ENCODE measurements at regions not wholly inside any gene's neighbourhood (a gene's known extent, or its start where the extent isn't known, plus 50 kb on each side); places are given as distances from the start of the nearest gene placed in this dataset.

DNA sequence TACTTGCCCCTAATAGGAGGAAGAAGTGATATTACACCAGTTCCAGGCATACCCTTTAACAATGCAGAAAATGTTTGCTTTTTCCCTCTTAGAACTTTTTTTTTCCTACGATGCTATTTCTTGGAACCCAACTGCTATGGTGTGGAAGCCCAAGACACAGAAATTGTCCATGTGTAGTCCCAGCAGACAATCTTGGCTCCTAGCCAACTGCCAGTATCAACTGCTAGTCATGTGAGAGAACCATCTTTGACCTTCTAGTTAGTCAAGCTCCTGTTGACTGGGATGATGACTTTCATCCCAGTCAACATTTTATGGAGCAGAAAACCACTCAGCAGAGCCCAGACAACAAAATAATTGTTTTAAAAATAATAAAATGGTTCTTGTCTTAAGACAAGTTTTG, 532.4 kb downstream of the TLR4 start:
- Histone ChIP-seq H3K4me1 (ENCODE audit: control insufficient read depth, insufficient read depth, low read length) (no peaks in the 10 kb centered on the region), H3K27me3 (replicated peaks in 1 of 2; ENCODE audit: control insufficient read depth in 2 of 2, insufficient read depth in 2 of 2, low read length in 1 of 2) (no peaks in the 10 kb centered on the region), H2AFZ (ENCODE audit: control insufficient read depth, low read depth, low read length) (no peak overlapping the region), H3K9ac (ENCODE audit: control insufficient read depth, insufficient read depth, low read length) (no peak overlapping the region), H3K27ac (ENCODE audit: control insufficient read depth, insufficient read depth) (no peak overlapping the region), H3K9me3 (replicated peaks; ENCODE audit: control insufficient read depth, insufficient read depth, low read length) (no peaks in the 10 kb centered on the region), H3K4me3 (no peak overlapping the region), H3K36me3 (ENCODE audit: control insufficient read depth in 2 of 2, insufficient read depth in 2 of 2, low read length in 1 of 2) (no peaks in the 10 kb centered on the region), H4K20me1 (ENCODE audit: control insufficient read depth, insufficient read depth) (no peaks in the 10 kb centered on the region), H3K79me2 (ENCODE audit: control insufficient read depth, insufficient read depth, low read length) (no peaks in the 10 kb centered on the region), H3K4me2 (ENCODE audit: control insufficient read depth, insufficient read depth) (no peak overlapping the region)
- BruUV-seq (replicated peaks), result no TSS peak
- RAD21 ChIA-PET (ENCODE audit: unreplicated experiment), result no interaction called here
- CTCF ChIA-PET, result no interaction called here
- WGBS (ENCODE audit: insufficient coverage, insufficient replicate concordance, low lambda C conversion rate, missing lambda C conversion rate), result 0% methylated on average over 1 of the region's 1 CpG
- intact Hi-C loops (cut with micrococcal nuclease; ENCODE audit: unreplicated experiment) (loop anchor here (10.0 kb wide), 1 partner anchor 58 kb away; no protein-coding TSS in a partner anchor), in situ Hi-C loops (cut with MboI) (no loop called here)
- TF ChIP-seq RFX5 (IDR thresholded peaks at IDR 0.05; ENCODE audit: low read depth, low read length) (no peak), STAT1 (conservative IDR thresholded peaks at IDR 0.05) (no peak), EED (IDR thresholded peaks at IDR 0.05; ENCODE audit: low read depth) (no peak), ZNF274 (IDR thresholded peaks at IDR 0.05; ENCODE audit: insufficient read depth, insufficient read length) (no peak), ZNF207 (IDR thresholded peaks at IDR 0.05; ENCODE audit: borderline replicate concordance) (no peak), CBX3 (IDR thresholded peaks at IDR 0.05; ENCODE audit: borderline replicate concordance, low read depth) (no peak), RBBP5 (conservative IDR thresholded peaks at IDR 0.05) (no peak), ZNF384 (IDR thresholded peaks at IDR 0.05; ENCODE audit: borderline replicate concordance, low read depth, low read length) (no peak), SIN3A (IDR thresholded peaks at IDR 0.05; ENCODE audit: low read depth, low read length) (no peak), POLR2AphosphoS5 (IDR thresholded peaks at IDR 0.05; ENCODE audit: low read length) (no peak), POLR2A (IDR thresholded peaks at IDR 0.05; ENCODE audit: low read depth, low read length) (no peak), TCF7 (IDR thresholded peaks at IDR 0.05; ENCODE audit: borderline replicate concordance) (no peak), POU2F2 (IDR thresholded peaks at IDR 0.05; ENCODE audit: borderline replicate concordance, low read depth, low read length) (no peak)
- TF ChIP-seq, protein P1, sequence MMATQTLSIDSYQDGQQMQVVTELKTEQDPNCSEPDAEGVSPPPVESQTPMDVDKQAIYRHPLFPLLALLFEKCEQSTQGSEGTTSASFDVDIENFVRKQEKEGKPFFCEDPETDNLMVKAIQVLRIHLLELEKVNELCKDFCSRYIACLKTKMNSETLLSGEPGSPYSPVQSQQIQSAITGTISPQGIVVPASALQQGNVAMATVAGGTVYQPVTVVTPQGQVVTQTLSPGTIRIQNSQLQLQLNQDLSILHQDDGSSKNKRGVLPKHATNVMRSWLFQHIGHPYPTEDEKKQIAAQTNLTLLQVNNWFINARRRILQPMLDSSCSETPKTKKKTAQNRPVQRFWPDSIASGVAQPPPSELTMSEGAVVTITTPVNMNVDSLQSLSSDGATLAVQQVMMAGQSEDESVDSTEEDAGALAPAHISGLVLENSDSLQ (IDR thresholded peaks at IDR 0.05), result no peak
- TF ChIP-seq, protein P2, sequence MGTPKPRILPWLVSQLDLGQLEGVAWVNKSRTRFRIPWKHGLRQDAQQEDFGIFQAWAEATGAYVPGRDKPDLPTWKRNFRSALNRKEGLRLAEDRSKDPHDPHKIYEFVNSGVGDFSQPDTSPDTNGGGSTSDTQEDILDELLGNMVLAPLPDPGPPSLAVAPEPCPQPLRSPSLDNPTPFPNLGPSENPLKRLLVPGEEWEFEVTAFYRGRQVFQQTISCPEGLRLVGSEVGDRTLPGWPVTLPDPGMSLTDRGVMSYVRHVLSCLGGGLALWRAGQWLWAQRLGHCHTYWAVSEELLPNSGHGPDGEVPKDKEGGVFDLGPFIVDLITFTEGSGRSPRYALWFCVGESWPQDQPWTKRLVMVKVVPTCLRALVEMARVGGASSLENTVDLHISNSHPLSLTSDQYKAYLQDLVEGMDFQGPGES (IDR thresholded peaks at IDR 0.05), result no peak
- no peak for FAIRE-seq
- ATAC-seq, result no peak
- POLR2A ChIA-PET, result no interaction called here
- SMC1A ChIA-PET (ENCODE audit: uncharacterized antibody, unreplicated experiment), result no interaction called here
- no peak for DNase-seq (ENCODE audit: low read depth, low spot score)

Data from GM12878 (cell line).